Spleen (tissue), 11 donors: ENCODE measurements at regions not wholly inside any gene's neighbourhood (a gene's known extent, or its start where the extent isn't known, plus 50 kb on each side); places are given as distances from the start of the nearest gene placed in this dataset.

Source experiments
- DNase-seq: peaks from one replicate; pipeline ENCODE4 v3.0.0-alpha.2; 2020
- H3K27ac ChIP-seq, 8 donors: fragments of 200-600 bp; sonication (generic) in 7 of 8; 1 replicate in 4 of 8; 2 replicates in 4 of 8; pipeline versions ENCODE4 v1.5.0 to v1.8.0; 2016 to 2021; ENCODE audit warnings: inconsistent platforms in 4 of 8, mild to moderate bottlenecking in 4 of 8, moderate library complexity in 1 of 8
- H3K27me3 ChIP-seq, 7 donors: fragments of 200-600 bp; sonication (generic) in 6 of 7; replicated peaks in 1 of 7; 1 replicate in 4 of 7; 2 replicates in 3 of 7; pipeline versions ENCODE4 v1.5.0 to v1.8.0; 2016 to 2021; ENCODE audit warnings: inconsistent platforms in 3 of 7, mild to moderate bottlenecking in 1 of 7
- H3K36me3 ChIP-seq, 6 donors: fragments of 200-600 bp; sonication (generic) in 5 of 6; 1 replicate in 4 of 6; 2 replicates in 2 of 6; pipeline versions ENCODE4 v1.5.0 to v1.8.0; 2016 to 2021; ENCODE audit warnings: inconsistent platforms in 2 of 6
- H3K4me1 ChIP-seq, 6 donors: fragments of 200-600 bp; sonication (generic) in 5 of 6; 1 replicate in 3 of 6; 2 replicates in 3 of 6; pipeline versions ENCODE4 v1.5.0 to v1.8.0; 2016 to 2021; ENCODE audit warnings: inconsistent platforms in 3 of 6
- H3K4me3 ChIP-seq, 8 donors: fragments of 200-600 bp; sonication (generic) in 7 of 8; 1 replicate in 4 of 8; 2 replicates in 4 of 8; pipeline versions ENCODE4 v1.5.0 to v1.8.0; 2016 to 2021; ENCODE audit warnings: inconsistent platforms in 4 of 8, mild to moderate bottlenecking in 4 of 8, moderate library complexity in 2 of 8
- H3K9me3 ChIP-seq, 8 donors: fragments of 200-600 bp; sonication (generic) in 7 of 8; 1 replicate in 4 of 8; 2 replicates in 4 of 8; pipeline versions ENCODE4 v1.5.0 to v1.8.0; 2016 to 2021; ENCODE audit warnings: inconsistent platforms in 4 of 8
- POLR2A ChIP-seq, 3 donors: fragments of 450-650 bp; IDR thresholded peaks; one replicate each; pipeline ENCODE4 v1.5.1; 2017; ENCODE audit warnings: antibody characterized with exemption in 3 of 3, mild to moderate bottlenecking in 1 of 3
- POLR2AphosphoS5 ChIP-seq, 3 donors: sonication (generic); formaldehyde crosslinking; IDR thresholded peaks; one replicate each; pipeline ENCODE4 v1.5.1; 2017; ENCODE audit warnings: antibody characterized with exemption in 3 of 3
- WGBS, 5 donors: extraction: QIAGEN DNeasy Blood & Tissue Kit in 3 of 5; methylation state at CpG; one replicate each; pipeline versions ENCODE4 v1.1.5 to v1.1.7; 2013 to 2018; 5-methylcytosine and 5-hydroxymethylcytosine counted together
- intact Hi-C: fragments of 100-400 bp; cut with DNase I; formaldehyde crosslinking; loops from one replicate; pipeline ENCODE4 v1.15.0; 2023; ENCODE audit warnings: low total_unique reads
- TF ChIP-seq, protein P1 (sequence below), 11 experiments: fragments of 200-600 bp in 7 of 11; fragments of 450-650 bp in 4 of 11; sonication (generic) in 4 of 11; IDR thresholded peaks in 8 of 11; conservative IDR thresholded peaks in 3 of 11; 1 replicate in 7 of 11; 2 replicates in 4 of 11; pipeline versions ENCODE4 v1.4.0 to v1.8.0; 2016 to 2021; ENCODE audit warnings: antibody characterized with exemption in 11 of 11, inconsistent platforms in 4 of 11, mild to moderate bottlenecking in 1 of 11
- donor health status: healthy with polysubstance abuse.
- donor health status: DM: no; HTN: no; CAD: no; lungs with moderate emphysema.
- donor health status: DM: no; HTN: no; CAD: no.
- donor health status: Bipolar disorder and iron deficiency.
- donor health status: healthy.
- donor health status: DM: no; HTN: no; CAD: no.
- donor health status: DM: yes; HTN: yes; CAD: no.

DNA sequence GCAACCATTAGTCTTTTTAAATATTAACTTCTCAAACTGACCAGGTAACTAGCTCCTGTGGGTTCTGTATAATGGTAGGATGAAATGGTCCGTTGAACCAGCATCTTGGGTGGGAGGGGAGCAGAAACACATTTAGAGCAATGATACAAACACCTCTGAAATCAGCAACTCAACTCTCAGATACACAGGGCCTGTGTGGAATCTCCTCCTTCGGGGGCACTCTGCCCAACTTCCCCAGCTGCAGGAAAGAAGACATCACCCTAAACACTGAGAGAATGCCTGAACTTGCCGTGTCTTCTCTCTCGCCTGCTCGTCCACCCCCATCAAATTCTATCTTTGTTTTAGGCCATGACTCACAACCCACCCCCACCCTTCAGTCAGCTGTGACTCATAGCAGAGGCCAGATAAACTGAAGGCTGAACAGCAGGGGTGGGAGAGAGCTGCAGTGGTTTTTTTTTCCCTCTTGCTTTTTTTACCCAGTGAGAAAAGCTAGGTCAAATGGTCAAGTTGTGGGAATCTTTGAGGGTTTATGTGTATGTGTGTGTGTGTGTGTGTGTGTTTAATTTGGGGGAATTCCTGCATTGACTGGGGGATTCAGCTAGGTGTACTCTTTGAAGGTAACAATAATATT is 593.4 kb upstream of the JAG1 start:
- intact Hi-C loops, result no loop called here
- 52 to 67% (median 60%) methylated on average over 5 of the region's 5 CpGs for WGBS, 5 donors
- Histone ChIP-seq H3K9me3 (no peaks in the 10 kb centered on the region), H3K4me3 (no peak overlapping the region), H3K4me1 (peaks cover 0 to 7% (median 0%) of the 10 kb centered on the region in 6 donors), H3K27me3 (no peaks in the 10 kb centered on the region), H3K36me3 (no peaks in the 10 kb centered on the region), H3K27ac (peak overlapping the region in 3 of 8 donors; percentile 14 to 28 (median 18))
- TF ChIP-seq POLR2A (IDR thresholded peaks at IDR 0.05) (no peak), POLR2AphosphoS5 (IDR thresholded peaks at IDR 0.05) (no peak)
- TF ChIP-seq, protein P1, sequence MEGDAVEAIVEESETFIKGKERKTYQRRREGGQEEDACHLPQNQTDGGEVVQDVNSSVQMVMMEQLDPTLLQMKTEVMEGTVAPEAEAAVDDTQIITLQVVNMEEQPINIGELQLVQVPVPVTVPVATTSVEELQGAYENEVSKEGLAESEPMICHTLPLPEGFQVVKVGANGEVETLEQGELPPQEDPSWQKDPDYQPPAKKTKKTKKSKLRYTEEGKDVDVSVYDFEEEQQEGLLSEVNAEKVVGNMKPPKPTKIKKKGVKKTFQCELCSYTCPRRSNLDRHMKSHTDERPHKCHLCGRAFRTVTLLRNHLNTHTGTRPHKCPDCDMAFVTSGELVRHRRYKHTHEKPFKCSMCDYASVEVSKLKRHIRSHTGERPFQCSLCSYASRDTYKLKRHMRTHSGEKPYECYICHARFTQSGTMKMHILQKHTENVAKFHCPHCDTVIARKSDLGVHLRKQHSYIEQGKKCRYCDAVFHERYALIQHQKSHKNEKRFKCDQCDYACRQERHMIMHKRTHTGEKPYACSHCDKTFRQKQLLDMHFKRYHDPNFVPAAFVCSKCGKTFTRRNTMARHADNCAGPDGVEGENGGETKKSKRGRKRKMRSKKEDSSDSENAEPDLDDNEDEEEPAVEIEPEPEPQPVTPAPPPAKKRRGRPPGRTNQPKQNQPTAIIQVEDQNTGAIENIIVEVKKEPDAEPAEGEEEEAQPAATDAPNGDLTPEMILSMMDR (IDR thresholded peaks at IDR 0.05 in 8 of 11, conservative IDR thresholded peaks at IDR 0.05 in 3 of 11), result no peak
- no peak for DNase-seq

DNA sequence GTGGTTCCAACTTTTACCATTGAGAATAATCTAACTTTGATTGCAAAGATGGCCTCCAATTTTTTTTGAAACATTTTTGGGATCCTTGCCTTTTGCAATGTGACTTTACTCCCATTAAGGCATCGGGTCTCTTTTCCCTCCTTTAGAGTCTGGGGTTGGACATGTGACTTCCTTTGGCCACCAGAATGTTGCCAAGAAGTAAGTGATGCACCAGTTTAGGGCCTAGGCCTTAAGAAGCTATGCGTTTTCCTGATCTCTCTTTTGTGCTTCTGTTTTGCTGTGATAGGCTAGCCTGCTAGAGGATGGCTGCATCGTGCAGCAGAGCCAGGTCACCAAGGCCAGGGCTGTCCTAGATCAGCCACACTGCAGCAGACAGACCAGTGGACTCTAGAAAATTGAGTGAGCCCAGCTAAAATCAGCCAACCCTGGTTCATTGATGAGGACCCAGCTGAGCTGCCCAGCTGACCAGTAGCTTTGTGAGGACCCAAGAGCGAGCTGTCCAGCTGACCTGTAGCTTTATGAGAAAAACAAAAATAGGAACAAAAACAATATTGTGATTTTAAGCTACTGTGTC is 594.0 kb upstream of the JAG1 start:
- TF ChIP-seq, protein P1 (IDR thresholded peaks at IDR 0.05 in 8 of 11, conservative IDR thresholded peaks at IDR 0.05 in 3 of 11), result no peak
- H3K4me3 ChIP-seq, result no peak overlapping the region
- H3K4me1 ChIP-seq, result peaks cover 0 to 7% (median 0%) of the 10 kb centered on the region in 6 donors
- H3K9me3 ChIP-seq, result no peaks in the 10 kb centered on the region
- H3K27ac ChIP-seq, result peak overlapping the region in 2 of 8 donors; percentile 14 to 28
- intact Hi-C loops, result no loop called here
- WGBS, 5 donors, result 68 to 81% (median 73%) methylated on average over 4 of the region's 4 CpGs
- no peaks in the 10 kb centered on the region for H3K27me3 ChIP-seq
- no peaks in the 10 kb centered on the region for H3K36me3 ChIP-seq
- no peak for DNase-seq

DNA sequence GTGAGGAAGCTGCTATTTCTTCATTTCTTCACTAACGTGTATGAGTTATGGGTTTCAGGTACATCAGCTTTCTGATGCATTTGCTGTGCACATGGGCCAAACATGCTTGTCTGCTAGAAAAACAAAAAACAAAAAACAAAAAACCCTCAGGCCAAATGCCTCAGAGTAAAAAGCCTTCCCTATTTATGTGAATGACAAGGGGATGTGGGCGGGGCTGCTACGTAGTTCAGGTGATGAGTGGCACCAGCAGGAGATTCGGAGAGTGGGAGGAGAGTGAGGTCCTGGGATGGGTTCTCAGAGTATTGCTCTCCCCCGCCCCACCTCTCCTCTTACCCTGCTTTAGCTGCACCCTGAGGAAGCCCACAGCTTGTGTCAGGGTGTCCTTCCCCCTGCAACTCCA is 596.8 kb upstream of the JAG1 start:
- Histone ChIP-seq H3K9me3 (no peaks in the 10 kb centered on the region), H3K27me3 (no peaks in the 10 kb centered on the region), H3K4me3 (no peak overlapping the region), H3K4me1 (peaks cover 0 to 18% (median 4%) of the 10 kb centered on the region in 6 donors), H3K27ac (no peak overlapping the region), H3K36me3 (no peaks in the 10 kb centered on the region)
- DNase-seq, result no peak
- intact Hi-C loops, result loop anchor here (10.0 kb wide), 2 partner anchors 274 to 596 kb away; partner anchors contain the start of gene JAG1
- TF ChIP-seq, protein P1 (IDR thresholded peaks at IDR 0.05 in 8 of 11, conservative IDR thresholded peaks at IDR 0.05 in 3 of 11), result no peak
- TF ChIP-seq POLR2A (IDR thresholded peaks at IDR 0.05) (no peak), POLR2AphosphoS5 (IDR thresholded peaks at IDR 0.05) (no peak)
- whole genome bisulfite sequencing, 5 donors, result 72 to 84% (median 78%) methylated on average over 5 of the region's 5 CpGs

DNA sequence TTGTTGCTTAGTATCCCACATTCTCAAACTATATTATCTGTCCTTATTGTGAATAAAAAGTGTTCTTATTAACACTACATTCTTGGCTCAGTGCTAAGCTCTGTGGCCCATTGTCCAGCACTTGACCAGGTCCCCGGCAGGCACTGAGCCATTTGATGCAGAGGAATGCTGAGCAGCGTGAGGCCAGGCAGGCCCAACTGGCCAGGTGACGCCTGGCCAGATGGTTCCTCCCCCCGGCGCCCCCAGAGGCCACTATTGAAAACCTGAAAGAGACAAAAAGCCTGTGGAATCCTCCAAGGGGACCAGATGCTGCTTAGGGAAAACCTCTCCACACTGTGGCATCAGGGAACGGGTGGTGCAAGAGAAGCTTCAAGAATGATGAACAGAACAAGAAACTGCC is 597.5 kb upstream of the JAG1 start:
- Histone ChIP-seq H3K9me3 (no peaks in the 10 kb centered on the region), H3K36me3 (no peaks in the 10 kb centered on the region), H3K4me1 (peaks cover 0 to 18% (median 4%) of the 10 kb centered on the region in 6 donors), H3K27ac (no peak overlapping the region), H3K4me3 (no peak overlapping the region), H3K27me3 (no peaks in the 10 kb centered on the region)
- TF ChIP-seq, protein P1 (IDR thresholded peaks at IDR 0.05 in 8 of 11, conservative IDR thresholded peaks at IDR 0.05 in 3 of 11), result no peak
- TF ChIP-seq POLR2AphosphoS5 (IDR thresholded peaks at IDR 0.05) (no peak), POLR2A (IDR thresholded peaks at IDR 0.05) (no peak)
- DNase-seq, result no peak
- WGBS, 5 donors, result 79 to 91% (median 84%) methylated on average over 4 to 6 of the region's 6 CpGs
- intact Hi-C loops, result loop anchor here (10.0 kb wide), 2 partner anchors 273 to 597 kb away; partner anchors contain the start of gene JAG1
